Erythroblast (primary cell): ENCODE measurements at regions not wholly inside any gene's neighbourhood (a gene's known extent, or its start where the extent isn't known, plus 50 kb on each side); places are given as distances from the start of the nearest gene placed in this dataset.

ENCODE experiments used
- GATA1 ChIP-seq: IDR thresholded peaks from 2 replicates; pipeline ENCODE4 v1.6.1; 2011; ENCODE audit warnings: low read depth, mild to moderate bottlenecking, control low read depth, low read length, moderate library complexity
- POLR2A ChIP-seq: IDR thresholded peaks from 2 replicates; pipeline ENCODE4 v1.6.1; 2011; ENCODE audit warnings: mild to moderate bottlenecking, low read length

- no peak for TF ChIP-seq POLR2A
- no peak for TF ChIP-seq GATA1
These were observed 263.1 kb downstream of the RND3 start for GRCh38 chr2:150224321-150224720.
